Activated naive CD8-positive, alpha-beta T cell treated with anti-CD3 and anti-CD28 coated beads, Interleukin-2, amount 50 U/mL, for 24 hours (primary cell): ENCODE measurements at regions not wholly inside any gene's neighbourhood (a gene's known extent, or its start where the extent isn't known, plus 50 kb on each side); places are given as distances from the start of the nearest gene placed in this dataset.

Experiments used
- ATAC-seq: fragments of 150-1000 bp; cut with Tn5 transposase; one replicate; pipeline ENCODE4 v1.10.0; 2021
- DNase-seq: peaks from one replicate; pipeline ENCODE4 v3.0.0; 2021
- H3K27ac Mint-ChIP-seq: one replicate; pipeline ENCODE4 v1.8.0; 2021; ENCODE audit warnings: mild to moderate bottlenecking, mixed read lengths
- H3K27me3 Mint-ChIP-seq: one replicate; pipeline ENCODE4 v1.8.0; 2021; ENCODE audit warnings: mixed read lengths
- H3K36me3 Mint-ChIP-seq: one replicate; pipeline ENCODE4 v1.8.0; 2021; ENCODE audit warnings: low read depth, mixed read lengths
- H3K4me1 Mint-ChIP-seq: one replicate; pipeline ENCODE4 v1.8.0; 2021; ENCODE audit warnings: mixed read lengths
- H3K4me3 Mint-ChIP-seq: one replicate; pipeline ENCODE4 v1.8.0; 2021; ENCODE audit warnings: mild to moderate bottlenecking, moderate library complexity, mixed read lengths
- H3K9me3 Mint-ChIP-seq: one replicate; pipeline ENCODE4 v1.8.0; 2021; ENCODE audit warnings: mixed read lengths

GRCh38 chr2:192885569-192886160 is 690.9 kb upstream of the TMEFF2 start:
- no peak for ATAC-seq
- no peak for DNase-seq
- H3K4me1 Mint-ChIP-seq, result no peaks in the 10 kb centered on the region
- H3K36me3 Mint-ChIP-seq, result no peaks in the 10 kb centered on the region
- peaks cover 3% of the 10 kb centered on the region for H3K9me3 Mint-ChIP-seq
- no peak overlapping the region for H3K4me3 Mint-ChIP-seq
- no peaks in the 10 kb centered on the region for H3K27me3 Mint-ChIP-seq
- no peak overlapping the region for H3K27ac Mint-ChIP-seq

- no peak overlapping the region for H3K27ac Mint-ChIP-seq
- DNase-seq (no peak), ATAC-seq (no peak)
- H3K4me3 Mint-ChIP-seq, result no peak overlapping the region
- H3K27me3 Mint-ChIP-seq, result no peaks in the 10 kb centered on the region
- no peaks in the 10 kb centered on the region for H3K4me1 Mint-ChIP-seq
- H3K9me3 Mint-ChIP-seq, result no peaks in the 10 kb centered on the region
- H3K36me3 Mint-ChIP-seq, result no peaks in the 10 kb centered on the region
Observed at GRCh38 chr2:192877159-192877558, 682.4 kb upstream of the TMEFF2 start.

- Mint-ChIP-seq H3K4me1 (no peaks in the 10 kb centered on the region), H3K9me3 (no peaks in the 10 kb centered on the region), H3K27me3 (no peaks in the 10 kb centered on the region), H3K4me3 (no peak overlapping the region), H3K36me3 (no peaks in the 10 kb centered on the region), H3K27ac (no peak overlapping the region)
- DNase-seq (no peak), ATAC-seq (no peak)
Observed at GRCh38 chr2:192876698-192877097, 682.0 kb upstream of the TMEFF2 start.

- DNase-seq, result no peak
- no peak overlapping the region for H3K4me3 Mint-ChIP-seq
- H3K27me3 Mint-ChIP-seq, result no peaks in the 10 kb centered on the region
- H3K4me1 Mint-ChIP-seq, result no peaks in the 10 kb centered on the region
- peaks cover 1% of the 10 kb centered on the region for H3K9me3 Mint-ChIP-seq
- ATAC-seq, result no peak
- H3K27ac Mint-ChIP-seq, result no peak overlapping the region
- H3K36me3 Mint-ChIP-seq, result no peaks in the 10 kb centered on the region
Observed at GRCh38 chr2:192854706-192855105, 660.0 kb upstream of the TMEFF2 start.

- ATAC-seq, result no peak
- DNase-seq, result no peak
- no peaks in the 10 kb centered on the region for H3K27me3 Mint-ChIP-seq
- H3K9me3 Mint-ChIP-seq, result no peaks in the 10 kb centered on the region
- H3K36me3 Mint-ChIP-seq, result no peaks in the 10 kb centered on the region
- H3K4me3 Mint-ChIP-seq, result no peak overlapping the region
- no peak overlapping the region for H3K27ac Mint-ChIP-seq
- no peaks in the 10 kb centered on the region for H3K4me1 Mint-ChIP-seq
Observed at GRCh38 chr2:192854031-192854430, 659.3 kb upstream of the TMEFF2 start.

GRCh38 chr2:192828947-192829346 is 634.2 kb upstream of the TMEFF2 start:
- H3K27ac Mint-ChIP-seq, result no peak overlapping the region
- H3K27me3 Mint-ChIP-seq, result no peaks in the 10 kb centered on the region
- ATAC-seq (no peak), DNase-seq (no peak)
- no peaks in the 10 kb centered on the region for H3K36me3 Mint-ChIP-seq
- H3K4me1 Mint-ChIP-seq, result no peaks in the 10 kb centered on the region
- H3K4me3 Mint-ChIP-seq, result no peak overlapping the region
- H3K9me3 Mint-ChIP-seq, result no peaks in the 10 kb centered on the region

- Mint-ChIP-seq H3K36me3 (no peaks in the 10 kb centered on the region), H3K4me1 (no peaks in the 10 kb centered on the region), H3K27ac (no peak overlapping the region), H3K27me3 (no peaks in the 10 kb centered on the region), H3K4me3 (no peak overlapping the region), H3K9me3 (no peaks in the 10 kb centered on the region)
- ATAC-seq, result no peak
- no peak for DNase-seq
Observed at GRCh38 chr2:192828175-192828574, 633.4 kb upstream of the TMEFF2 start.

- H3K27me3 Mint-ChIP-seq, result no peaks in the 10 kb centered on the region
Observed at GRCh38 chr2:192827735-192828134, 633.0 kb upstream of the TMEFF2 start.

GRCh38 chr2:192814376-192814775 is 619.6 kb upstream of the TMEFF2 start:
- Mint-ChIP-seq H3K27me3 (no peaks in the 10 kb centered on the region), H3K4me3 (no peak overlapping the region), H3K4me1 (no peaks in the 10 kb centered on the region), H3K27ac (no peak overlapping the region), H3K9me3 (peaks cover 5% of the 10 kb centered on the region), H3K36me3 (no peaks in the 10 kb centered on the region)
- no peak for ATAC-seq
- no peak for DNase-seq

More at GRCh38 chr2:192827735-192828134, 633.0 kb upstream of the TMEFF2 start:
- ATAC-seq (no peak), DNase-seq (no peak)
- Mint-ChIP-seq H3K4me1 (no peaks in the 10 kb centered on the region), H3K27ac (no peak overlapping the region), H3K4me3 (no peak overlapping the region), H3K9me3 (no peaks in the 10 kb centered on the region), H3K36me3 (no peaks in the 10 kb centered on the region)

GRCh38 chr2:192813341-192813740 is 618.6 kb upstream of the TMEFF2 start:
- no peaks in the 10 kb centered on the region for H3K4me1 Mint-ChIP-seq
- no peak overlapping the region for H3K27ac Mint-ChIP-seq
- no peaks in the 10 kb centered on the region for H3K27me3 Mint-ChIP-seq
- H3K9me3 Mint-ChIP-seq, result peaks cover 12% of the 10 kb centered on the region
- no peak for ATAC-seq
- H3K4me3 Mint-ChIP-seq, result no peak overlapping the region
- no peak for DNase-seq
- H3K36me3 Mint-ChIP-seq, result no peaks in the 10 kb centered on the region

- ATAC-seq (no peak), DNase-seq (no peak)
- H3K4me1 Mint-ChIP-seq, result no peaks in the 10 kb centered on the region
- no peaks in the 10 kb centered on the region for H3K36me3 Mint-ChIP-seq
- peaks cover 21% of the 10 kb centered on the region for H3K9me3 Mint-ChIP-seq
- no peak overlapping the region for H3K27ac Mint-ChIP-seq
- no peaks in the 10 kb centered on the region for H3K27me3 Mint-ChIP-seq
- H3K4me3 Mint-ChIP-seq, result no peak overlapping the region
Observed at GRCh38 chr2:192809173-192809572, 614.4 kb upstream of the TMEFF2 start.

GRCh38 chr2:192783643-192784042 is 588.9 kb upstream of the TMEFF2 start:
- peaks cover 4% of the 10 kb centered on the region for H3K9me3 Mint-ChIP-seq
- no peaks in the 10 kb centered on the region for H3K4me1 Mint-ChIP-seq
- no peaks in the 10 kb centered on the region for H3K36me3 Mint-ChIP-seq
- H3K27ac Mint-ChIP-seq, result no peak overlapping the region
- no peak overlapping the region for H3K4me3 Mint-ChIP-seq
- no peaks in the 10 kb centered on the region for H3K27me3 Mint-ChIP-seq
- ATAC-seq (no peak), DNase-seq (no peak)

- H3K9me3 Mint-ChIP-seq, result no peaks in the 10 kb centered on the region
- H3K27me3 Mint-ChIP-seq, result no peaks in the 10 kb centered on the region
- H3K36me3 Mint-ChIP-seq, result no peaks in the 10 kb centered on the region
- no peak overlapping the region for H3K4me3 Mint-ChIP-seq
- H3K4me1 Mint-ChIP-seq, result no peaks in the 10 kb centered on the region
- DNase-seq, result no peak
- no peak overlapping the region for H3K27ac Mint-ChIP-seq
- ATAC-seq, result no peak
Observed at GRCh38 chr2:192775459-192776262, 580.9 kb upstream of the TMEFF2 start.

GRCh38 chr2:192775011-192775410 is 580.3 kb upstream of the TMEFF2 start:
- Mint-ChIP-seq H3K27me3 (no peaks in the 10 kb centered on the region), H3K9me3 (no peaks in the 10 kb centered on the region), H3K4me3 (no peak overlapping the region), H3K36me3 (no peaks in the 10 kb centered on the region), H3K27ac (no peak overlapping the region), H3K4me1 (no peaks in the 10 kb centered on the region)
- DNase-seq, result no peak
- no peak for ATAC-seq

- Mint-ChIP-seq H3K9me3 (no peaks in the 10 kb centered on the region), H3K36me3 (no peaks in the 10 kb centered on the region), H3K27me3 (no peaks in the 10 kb centered on the region), H3K4me1 (no peaks in the 10 kb centered on the region), H3K4me3 (no peak overlapping the region), H3K27ac (no peak overlapping the region)
- no peak for ATAC-seq
- DNase-seq, result no peak
Observed at GRCh38 chr2:192773044-192773443, 578.3 kb upstream of the TMEFF2 start.
